ENCODE measurements at regions not wholly inside any gene's neighbourhood (a gene's known extent, or its start where the extent isn't known, plus 50 kb on each side); places are given as distances from the start of the nearest gene placed in this dataset.

DNA sequence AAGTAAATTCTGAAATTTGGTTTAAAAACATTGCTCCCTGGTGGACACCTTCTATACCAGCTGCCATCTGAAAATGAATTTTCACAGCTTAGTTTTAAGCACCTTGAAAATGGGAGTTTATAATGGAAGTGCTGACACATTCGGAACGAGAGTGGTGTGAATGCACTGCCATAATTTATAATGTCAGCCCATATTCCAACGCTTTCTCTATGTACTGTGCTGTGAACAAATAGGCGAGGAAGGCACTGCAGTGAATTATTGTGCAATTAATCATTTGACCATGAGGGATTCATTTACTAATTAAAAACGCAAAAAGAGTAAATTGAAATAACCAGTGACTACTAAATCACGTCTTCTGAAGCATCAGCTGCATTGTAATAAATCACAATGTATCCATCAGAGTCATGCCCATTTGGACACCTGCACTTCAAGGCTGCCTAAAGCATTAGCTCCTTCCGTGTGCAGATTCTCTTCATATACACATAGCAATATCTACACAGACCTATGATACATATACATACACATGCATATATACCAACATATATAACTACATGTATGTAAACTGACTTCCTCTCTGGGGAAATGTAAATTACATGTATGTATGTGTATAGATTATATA, 699.8 kb downstream of the GALR1 start:
- no peak for DNase-seq

- no peak for DNase-seq
Measured at GRCh38 chr18:77959248-77959647, 709.6 kb downstream of the GALR1 start.

DNA sequence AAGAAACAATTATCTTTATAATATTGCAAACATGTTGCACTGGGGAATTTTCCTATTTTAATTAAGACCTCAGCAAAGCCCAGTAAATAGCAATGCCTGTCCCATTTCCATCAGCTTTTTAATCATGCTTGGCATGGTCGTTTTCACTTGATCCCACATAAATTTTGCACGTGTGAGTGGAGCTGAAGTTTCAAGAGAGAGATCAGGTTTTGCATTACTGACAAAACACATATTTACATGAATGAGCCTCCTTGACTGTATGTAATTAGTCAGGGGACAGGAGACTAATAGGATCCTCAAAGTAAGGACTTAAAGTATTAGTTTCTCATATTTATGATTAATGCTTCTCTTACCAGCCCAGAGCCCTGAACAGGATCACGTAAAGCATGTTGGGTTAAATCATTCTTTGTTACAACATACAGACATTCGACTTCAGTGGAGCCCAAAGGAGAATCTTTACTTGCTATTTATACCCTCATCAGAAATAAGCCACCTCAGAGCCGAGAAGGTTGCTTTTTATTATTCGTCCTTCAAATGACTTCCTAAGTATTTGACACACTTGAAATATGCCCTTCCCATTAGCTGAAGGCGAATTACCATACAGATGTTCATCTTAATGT, 711.3 kb downstream of the GALR1 start:
- no peak for DNase-seq

DNA sequence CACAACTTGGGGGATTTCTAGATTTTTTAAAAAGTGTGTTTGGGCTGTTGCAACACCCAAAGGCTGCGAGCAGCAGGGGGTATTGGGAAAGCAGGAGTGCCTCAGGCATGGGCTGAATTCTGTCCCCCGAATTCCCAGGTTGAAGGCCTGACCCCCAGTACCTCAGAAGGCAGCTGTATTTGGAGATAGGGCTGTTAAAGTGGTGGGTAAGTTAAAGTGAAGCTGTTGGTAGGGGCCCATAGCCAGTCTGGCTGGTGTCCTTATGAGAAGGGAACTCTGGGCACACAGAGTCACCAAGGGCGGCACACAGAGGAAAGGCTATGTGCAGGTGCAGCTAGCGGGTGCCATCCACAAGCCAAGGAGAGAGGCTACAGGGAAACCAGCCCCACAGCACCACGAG, 717.4 kb downstream of the GALR1 start:
- no peak for DNase-seq

GRCh38 chr18:77967791-77968190, 718.1 kb downstream of the GALR1 start:
- DNase-seq = no peak

- no peak for DNase-seq
Measured at GRCh38 chr18:77969972-77970371, 720.3 kb downstream of the GALR1 start.

DNA sequence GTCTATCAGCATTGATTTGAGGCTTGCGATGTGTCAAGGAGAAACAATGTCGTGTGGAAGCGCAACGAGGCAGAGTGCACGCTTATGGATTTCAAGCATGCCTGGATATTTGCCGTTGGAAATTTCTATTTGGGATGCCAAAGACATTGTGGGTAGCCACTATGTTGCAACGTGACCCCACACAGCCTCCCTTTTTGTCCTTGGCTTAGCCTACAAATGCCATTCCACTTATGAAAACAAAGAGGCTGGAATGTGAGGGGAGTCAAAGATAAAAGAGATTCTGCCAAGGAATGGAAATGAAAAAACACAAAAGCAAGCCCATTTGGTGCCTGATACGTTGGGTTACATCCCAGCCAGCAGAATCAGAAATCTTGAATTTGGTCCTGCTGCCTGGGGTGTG, 721.2 kb downstream of the GALR1 start:
- no peak for DNase-seq

DNA sequence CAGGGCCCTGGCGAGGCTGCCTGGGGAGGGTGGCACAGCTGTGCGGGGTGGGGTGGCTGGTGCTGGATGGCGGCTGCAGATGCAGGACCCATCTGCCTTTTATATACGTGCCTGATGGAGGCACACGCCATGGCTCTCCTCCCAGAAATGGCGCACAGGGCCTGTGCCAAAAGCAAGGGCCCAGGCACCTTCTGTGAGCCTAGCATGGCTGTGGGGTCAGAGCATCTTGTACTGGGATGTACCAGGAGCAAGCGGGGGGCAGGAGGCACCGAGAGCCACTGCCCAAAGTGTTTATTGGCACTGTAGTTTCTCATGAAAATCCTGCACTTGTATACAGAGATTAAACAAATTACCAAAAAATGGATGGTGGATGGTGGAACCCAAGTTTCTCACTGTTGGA, 724.1 kb downstream of the GALR1 start:
- no peak for DNase-seq

GRCh38 chr18:77974329-77974728, 724.7 kb downstream of the GALR1 start:
- DNase-seq = no peak

GRCh38 chr18:77977331-77977730, 727.7 kb downstream of the GALR1 start:
- no peak for DNase-seq

- no peak for DNase-seq
Measured at GRCh38 chr18:77980275-77980674, 730.6 kb downstream of the GALR1 start.

DNA sequence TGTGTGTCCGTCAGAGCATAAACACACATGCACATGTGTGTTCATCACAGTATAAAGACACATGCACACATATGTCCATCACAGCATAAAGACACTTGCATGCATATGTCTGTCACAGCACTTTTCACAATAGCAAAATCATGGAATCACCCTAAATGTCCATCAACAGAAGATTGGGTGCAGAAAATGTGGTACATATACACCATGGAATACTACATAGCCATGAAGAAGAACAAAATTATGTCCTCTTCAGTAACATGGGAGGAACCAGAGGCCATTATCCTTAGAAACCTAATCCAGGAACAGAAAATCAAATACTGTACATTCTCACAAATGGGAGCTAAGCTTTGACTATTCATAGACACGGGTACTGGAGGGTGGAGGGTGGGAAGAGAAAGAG, 732.2 kb downstream of the GALR1 start:
- DNase-seq = no peak

DNA sequence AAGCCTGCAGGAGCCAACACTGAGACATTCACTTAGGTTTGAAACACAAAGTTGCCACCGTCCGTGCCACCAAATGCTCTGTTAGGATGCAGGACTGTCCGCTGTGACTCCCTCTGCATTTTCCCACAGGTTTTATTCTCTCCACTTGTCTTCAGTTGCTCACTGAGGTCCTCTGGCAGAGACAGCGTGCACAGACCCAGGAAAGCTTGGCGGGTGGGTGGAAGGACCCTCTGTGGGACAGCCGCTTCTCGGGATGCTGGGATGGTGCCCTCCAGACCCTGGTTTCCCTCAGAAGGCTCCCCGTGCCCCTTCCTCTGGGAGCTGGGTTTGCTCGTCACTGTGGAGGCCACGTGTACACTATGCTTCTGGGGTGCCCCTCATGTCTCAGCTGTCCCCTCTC, 733.6 kb downstream of the GALR1 start:
- no peak for DNase-seq

DNA sequence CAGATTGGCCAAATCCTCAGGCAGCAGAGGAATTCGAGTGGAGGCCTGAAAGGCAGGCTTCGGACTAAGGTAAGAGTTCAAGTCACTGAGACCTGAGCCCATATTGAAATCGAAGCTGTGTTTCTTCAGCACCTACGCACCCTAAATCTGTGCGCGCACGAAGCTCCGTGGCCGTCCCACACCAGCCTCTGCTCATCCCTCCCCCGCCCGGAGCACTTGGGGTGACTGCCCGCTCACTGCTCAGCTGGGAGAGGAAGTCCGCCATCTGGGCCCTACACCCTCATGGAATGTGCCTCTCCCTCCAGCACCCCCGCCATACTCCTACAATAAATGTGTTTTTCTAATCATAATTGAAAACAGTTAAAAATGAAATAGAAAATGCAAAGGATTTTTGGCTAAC, 734.5 kb downstream of the GALR1 start:
- no peak for DNase-seq

DNA sequence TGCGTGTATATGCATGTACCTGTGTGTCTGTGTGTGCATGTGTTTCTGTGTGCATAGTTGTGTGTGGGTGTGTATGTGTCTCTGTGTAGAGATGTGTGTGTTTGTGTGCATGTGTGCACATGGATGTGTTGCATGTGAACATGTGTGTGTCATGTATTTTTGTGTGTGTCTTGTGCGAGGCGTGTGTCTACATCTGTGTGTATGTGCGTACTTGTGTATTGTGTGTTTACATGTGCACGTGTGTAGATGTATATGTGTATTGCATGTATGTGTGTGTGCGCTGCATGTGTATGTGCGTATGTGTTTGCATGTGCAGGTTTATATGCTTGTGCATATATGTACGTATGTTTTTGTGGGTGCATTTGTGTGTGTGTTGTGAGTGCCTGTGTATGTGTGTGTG, 735.2 kb downstream of the GALR1 start:
- DNase-seq = no peak

DNA sequence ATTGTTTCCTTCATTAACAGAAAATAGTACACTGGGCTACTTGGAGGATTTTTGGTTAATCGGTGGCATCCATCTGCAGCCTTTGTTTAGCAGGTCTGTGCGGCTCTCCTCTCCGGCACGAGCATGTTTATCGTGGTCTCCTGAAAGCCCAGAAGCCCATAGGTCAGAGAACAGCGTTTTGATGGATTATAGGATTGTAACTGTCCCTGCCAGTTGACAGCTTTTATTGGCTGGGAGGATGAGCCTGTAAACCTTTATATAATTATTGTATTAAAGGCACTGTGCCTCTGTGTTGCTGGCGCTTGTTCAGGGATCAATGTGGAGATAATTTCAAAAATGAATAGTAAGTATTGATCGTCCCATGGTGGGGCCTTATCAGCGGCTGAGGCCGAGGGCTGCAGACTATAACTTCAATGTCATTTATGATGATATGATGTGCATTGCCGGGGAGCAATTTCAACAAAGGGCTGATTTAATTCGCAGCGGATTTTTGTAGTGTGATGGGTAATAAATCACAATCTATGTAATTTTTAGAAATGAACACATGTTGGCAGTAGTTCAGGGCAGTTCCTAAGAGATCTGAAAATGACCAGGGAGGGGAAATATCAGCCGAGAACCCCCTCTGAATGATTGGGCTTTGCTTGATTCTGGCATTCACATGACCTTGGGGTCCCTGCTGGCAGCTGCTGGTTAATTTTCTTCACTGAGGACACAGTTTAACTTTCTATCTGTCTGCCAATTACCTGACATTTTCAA, 736.1 kb downstream of the GALR1 start:
- DNase-seq = no peak

DNA sequence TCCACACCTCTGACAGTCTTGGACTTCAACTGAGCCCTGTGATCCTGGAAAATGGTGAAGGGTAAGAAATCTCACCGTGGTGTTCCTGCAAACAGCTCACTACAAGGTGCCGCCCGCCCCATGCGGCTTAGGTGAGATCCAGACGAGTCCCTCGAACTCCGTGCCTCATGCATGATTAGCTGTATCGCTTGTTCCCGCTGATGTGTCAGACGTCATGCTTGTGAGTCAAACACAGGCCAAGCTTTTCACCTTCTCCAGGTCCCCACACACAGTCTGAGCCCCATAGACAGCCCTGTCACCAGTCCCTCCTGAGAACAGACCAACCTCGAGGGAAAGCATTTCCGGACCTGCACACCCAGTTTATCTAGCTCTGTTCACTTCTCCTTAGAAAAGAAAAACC, 740.5 kb downstream of the GALR1 start:
- no peak for DNase-seq

- no peak for DNase-seq
Measured at GRCh38 chr18:77990901-77991300, 741.3 kb downstream of the GALR1 start.

DNA sequence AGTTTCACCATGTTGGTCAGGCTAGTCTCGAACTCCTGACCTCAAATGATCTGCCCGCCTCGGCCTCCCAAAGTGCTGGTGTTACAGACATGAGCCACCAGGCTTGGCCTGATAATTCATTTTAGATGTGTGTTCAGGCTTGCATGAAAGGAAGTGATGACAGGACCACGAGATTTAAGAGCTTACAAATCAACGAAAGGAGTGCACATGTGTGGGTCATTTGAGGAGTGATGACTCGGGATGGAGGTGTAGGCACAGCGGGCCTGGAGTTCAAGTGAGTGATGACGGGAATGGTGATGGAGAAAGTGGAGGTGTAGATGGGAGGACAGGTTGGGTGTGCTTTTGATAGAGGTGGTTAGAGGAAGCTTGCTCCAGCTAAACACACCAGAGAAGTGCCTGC, 742.4 kb downstream of the GALR1 start:
- no peak for DNase-seq

GRCh38 chr18:77993188-77993981, 743.7 kb downstream of the GALR1 start:
- DNase-seq = no peak

DNA sequence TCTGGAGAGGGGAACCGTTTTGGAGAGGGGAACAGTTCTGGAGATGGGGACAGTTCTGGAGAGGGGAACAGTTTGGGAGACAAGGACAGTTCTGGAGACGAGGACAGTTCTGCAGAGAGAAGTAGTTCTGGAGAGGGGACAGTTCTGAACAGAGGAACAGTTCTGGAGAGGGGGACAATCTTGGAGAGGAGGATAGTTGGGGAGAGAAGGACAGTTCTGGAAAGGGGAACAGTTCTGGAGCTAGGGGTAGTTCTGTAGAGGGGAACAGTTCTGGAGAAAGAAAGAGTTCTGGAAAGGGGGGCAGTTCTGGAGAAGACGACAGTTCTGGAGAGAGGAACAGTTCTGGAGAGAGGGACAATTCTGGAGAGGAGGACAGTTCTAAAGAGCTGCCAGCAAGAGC, 745.9 kb downstream of the GALR1 start:
- DNase-seq = no peak

GRCh38 chr18:77996737-77997136, 747.1 kb downstream of the GALR1 start:
- DNase-seq = no peak

- no peak for DNase-seq
Measured at GRCh38 chr18:78001811-78002210, 752.2 kb downstream of the GALR1 start.

Data from activated T-cell treated with anti-CD3 and anti-CD28 coated beads, Interleukin-2, amount 50 U/mL, for 1 hour (primary cell).